ENCODE measurements at regions not wholly inside any gene's neighbourhood (a gene's known extent, or its start where the extent isn't known, plus 50 kb on each side); places are given as distances from the start of the nearest gene placed in this dataset.

DNA sequence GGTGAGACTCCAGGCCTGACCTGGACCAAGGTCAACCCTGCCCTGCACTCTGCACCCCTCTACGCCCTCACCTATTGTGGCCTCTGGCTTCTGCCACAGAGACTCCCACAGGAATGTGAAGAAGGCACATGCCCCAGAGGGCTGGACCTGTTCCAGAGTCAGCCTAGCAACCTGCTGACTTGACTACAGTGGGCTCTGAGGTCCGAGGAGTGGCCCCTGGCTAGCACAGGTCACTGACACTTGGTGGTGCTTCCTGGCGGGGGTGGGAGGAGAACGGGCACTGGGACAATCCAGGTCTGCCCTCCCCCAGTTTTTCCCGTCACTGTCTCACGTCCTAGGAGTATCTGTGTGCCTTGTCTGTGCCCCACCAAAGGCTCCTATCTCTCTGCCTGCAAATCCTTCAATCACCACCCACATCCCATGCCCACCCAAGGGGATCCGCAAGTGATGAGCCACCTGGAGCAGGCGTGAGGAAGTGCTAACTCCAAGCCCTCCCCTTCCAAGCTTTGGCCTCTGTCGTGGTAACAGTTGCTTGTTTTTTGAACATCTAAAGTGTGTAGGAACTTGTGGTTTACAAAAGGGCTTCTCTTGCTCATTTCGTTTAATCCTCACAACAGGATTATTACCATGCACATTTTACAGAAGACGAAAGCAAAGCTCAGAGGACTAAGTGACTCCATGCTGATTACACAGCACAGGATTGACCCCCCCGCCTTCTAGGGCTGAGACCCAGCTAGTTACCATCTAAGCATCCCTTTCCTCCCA is 86.2 kb downstream of the MCFD2 start:
- ChIA-PET CTCF (no interaction called here), POLR2A (ENCODE audit: low non-redundant PET) (no interaction called here)
- Histone ChIP-seq H3K9me3 (ENCODE audit: low read depth, low read length, poor library complexity, severe bottlenecking) (no peaks in the 10 kb centered on the region), H3K27me3 (replicated peaks; ENCODE audit: insufficient read depth, low read depth, low read length, poor library complexity) (no peaks in the 10 kb centered on the region), H3K4me1 (ENCODE audit: insufficient read depth, low read length, poor library complexity, severe bottlenecking) (no peaks in the 10 kb centered on the region), H3K36me3 (ENCODE audit: insufficient read depth, low read length, poor library complexity, severe bottlenecking) (no peaks in the 10 kb centered on the region), H3K27ac (ENCODE audit: low read depth, low read length, poor library complexity, severe bottlenecking) (no peak overlapping the region), H3K4me3 (ENCODE audit: low read depth, low read length, poor library complexity, severe bottlenecking) (no peak overlapping the region)
- no TSS peak for BruUV-seq (replicated peaks)
- DNase-seq (ENCODE audit: low spot score) = peak; percentile 21
- no peak for TF ChIP-seq EZH2 (IDR thresholded peaks at IDR 0.05; ENCODE audit: borderline replicate concordance, low read depth, low read length, poor library complexity, severe bottlenecking)
- TF ChIP-seq, protein P1, sequence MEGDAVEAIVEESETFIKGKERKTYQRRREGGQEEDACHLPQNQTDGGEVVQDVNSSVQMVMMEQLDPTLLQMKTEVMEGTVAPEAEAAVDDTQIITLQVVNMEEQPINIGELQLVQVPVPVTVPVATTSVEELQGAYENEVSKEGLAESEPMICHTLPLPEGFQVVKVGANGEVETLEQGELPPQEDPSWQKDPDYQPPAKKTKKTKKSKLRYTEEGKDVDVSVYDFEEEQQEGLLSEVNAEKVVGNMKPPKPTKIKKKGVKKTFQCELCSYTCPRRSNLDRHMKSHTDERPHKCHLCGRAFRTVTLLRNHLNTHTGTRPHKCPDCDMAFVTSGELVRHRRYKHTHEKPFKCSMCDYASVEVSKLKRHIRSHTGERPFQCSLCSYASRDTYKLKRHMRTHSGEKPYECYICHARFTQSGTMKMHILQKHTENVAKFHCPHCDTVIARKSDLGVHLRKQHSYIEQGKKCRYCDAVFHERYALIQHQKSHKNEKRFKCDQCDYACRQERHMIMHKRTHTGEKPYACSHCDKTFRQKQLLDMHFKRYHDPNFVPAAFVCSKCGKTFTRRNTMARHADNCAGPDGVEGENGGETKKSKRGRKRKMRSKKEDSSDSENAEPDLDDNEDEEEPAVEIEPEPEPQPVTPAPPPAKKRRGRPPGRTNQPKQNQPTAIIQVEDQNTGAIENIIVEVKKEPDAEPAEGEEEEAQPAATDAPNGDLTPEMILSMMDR (conservative IDR thresholded peaks at IDR 0.05; ENCODE audit: low read depth, low read length) = no peak
- intact Hi-C loops (cut with micrococcal nuclease; ENCODE audit: unreplicated experiment) = no loop called here

DNA sequence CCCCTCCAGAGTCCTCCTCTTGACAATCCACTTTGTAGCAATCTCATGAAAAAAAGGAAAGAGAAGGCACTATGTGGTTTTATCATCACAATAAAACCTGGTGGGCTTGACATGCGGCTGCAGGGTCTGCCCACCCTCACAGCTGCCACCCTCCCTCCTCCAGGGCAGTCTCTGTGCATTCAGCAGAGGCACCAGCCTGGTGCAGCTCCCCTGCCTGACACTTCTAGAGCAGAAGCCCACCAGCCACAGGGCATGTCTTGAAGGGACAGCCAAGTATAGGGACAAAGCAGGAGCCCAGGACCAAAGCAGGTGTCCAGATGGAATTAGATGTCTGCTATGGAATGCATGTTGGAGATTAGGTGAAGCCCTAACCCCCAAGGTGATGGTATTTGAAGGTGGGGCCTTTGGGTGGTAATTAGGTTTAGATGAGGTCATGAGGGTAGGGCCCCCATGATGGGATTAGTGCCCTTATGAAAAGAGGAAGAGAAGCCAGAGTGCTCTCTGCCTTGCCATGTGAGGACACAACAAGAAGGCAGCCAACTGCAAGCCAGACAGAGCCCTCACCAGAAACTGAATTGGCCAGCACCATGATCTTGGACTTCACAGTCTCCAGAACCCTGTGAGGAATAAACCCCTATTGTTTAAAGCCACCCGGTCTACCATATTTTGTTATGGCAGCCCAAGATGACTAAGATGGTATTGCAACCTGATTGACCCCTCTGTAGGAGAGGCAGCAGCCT is 86.9 kb downstream of the MCFD2 start:
- intact Hi-C loops (cut with micrococcal nuclease; ENCODE audit: unreplicated experiment) = no loop called here
- POLR2A ChIA-PET (ENCODE audit: low non-redundant PET) = no interaction called here
- no peaks in the 10 kb centered on the region for H3K27me3 ChIP-seq (replicated peaks; ENCODE audit: insufficient read depth, low read depth, low read length, poor library complexity)
- no peaks in the 10 kb centered on the region for H3K36me3 ChIP-seq (ENCODE audit: insufficient read depth, low read length, poor library complexity, severe bottlenecking)
- no peak overlapping the region for H3K27ac ChIP-seq (ENCODE audit: low read depth, low read length, poor library complexity, severe bottlenecking)
- no peak for DNase-seq (ENCODE audit: low spot score)
- no peaks in the 10 kb centered on the region for H3K9me3 ChIP-seq (ENCODE audit: low read depth, low read length, poor library complexity, severe bottlenecking)
- CTCF ChIA-PET = interaction anchor here (0.7 kb wide), 1 partner anchor 48 kb away, joined by 3 read pairs; no protein-coding TSS in a partner anchor
- TF ChIP-seq, protein P1 (conservative IDR thresholded peaks at IDR 0.05; ENCODE audit: low read depth, low read length) = no peak
- TF ChIP-seq EZH2 (IDR thresholded peaks at IDR 0.05; ENCODE audit: borderline replicate concordance, low read depth, low read length, poor library complexity, severe bottlenecking) = no peak
- no peak overlapping the region for H3K4me3 ChIP-seq (ENCODE audit: low read depth, low read length, poor library complexity, severe bottlenecking)
- H3K4me1 ChIP-seq (ENCODE audit: insufficient read depth, low read length, poor library complexity, severe bottlenecking) = no peaks in the 10 kb centered on the region
- no TSS peak for BruUV-seq (replicated peaks)

- no peaks in the 10 kb centered on the region for H3K4me1 ChIP-seq (ENCODE audit: insufficient read depth, low read length, poor library complexity, severe bottlenecking)
- H3K4me3 ChIP-seq (ENCODE audit: low read depth, low read length, poor library complexity, severe bottlenecking) = no peak overlapping the region
- CTCF ChIA-PET = no interaction called here
- no peak for DNase-seq (ENCODE audit: low spot score)
- H3K27ac ChIP-seq (ENCODE audit: low read depth, low read length, poor library complexity, severe bottlenecking) = no peak overlapping the region
- no peak for TF ChIP-seq EZH2 (IDR thresholded peaks at IDR 0.05; ENCODE audit: borderline replicate concordance, low read depth, low read length, poor library complexity, severe bottlenecking)
- H3K27me3 ChIP-seq (replicated peaks; ENCODE audit: insufficient read depth, low read depth, low read length, poor library complexity) = no peaks in the 10 kb centered on the region
- no TSS peak for BruUV-seq (replicated peaks)
- POLR2A ChIA-PET (ENCODE audit: low non-redundant PET) = no interaction called here
- intact Hi-C loops (cut with micrococcal nuclease; ENCODE audit: unreplicated experiment) = no loop called here
- H3K9me3 ChIP-seq (ENCODE audit: low read depth, low read length, poor library complexity, severe bottlenecking) = no peaks in the 10 kb centered on the region
- H3K36me3 ChIP-seq (ENCODE audit: insufficient read depth, low read length, poor library complexity, severe bottlenecking) = no peaks in the 10 kb centered on the region
Observed at GRCh38 chr2:46828135-46828438, 87.5 kb downstream of the MCFD2 start.
